ENCODE measurements at regions not wholly inside any gene's neighbourhood (a gene's known extent, or its start where the extent isn't known, plus 50 kb on each side); places are given as distances from the start of the nearest gene placed in this dataset.
"Not testable (repeated sequence)": the region's sequence is repeated elsewhere in the genome, so short reads cannot be mapped to it uniquely, and the experiment has no call there.

GRCh38 chr7:142636751-142637150 is 112.5 kb upstream of the PRSS1 start:
- DNase-seq (ENCODE audit: low read depth, low spot score), result no peak

GRCh38 chr7:142636107-142636506 is 113.2 kb upstream of the PRSS1 start:
- not testable (repeated sequence) for DNase-seq (ENCODE audit: low read depth, low spot score)

DNA sequence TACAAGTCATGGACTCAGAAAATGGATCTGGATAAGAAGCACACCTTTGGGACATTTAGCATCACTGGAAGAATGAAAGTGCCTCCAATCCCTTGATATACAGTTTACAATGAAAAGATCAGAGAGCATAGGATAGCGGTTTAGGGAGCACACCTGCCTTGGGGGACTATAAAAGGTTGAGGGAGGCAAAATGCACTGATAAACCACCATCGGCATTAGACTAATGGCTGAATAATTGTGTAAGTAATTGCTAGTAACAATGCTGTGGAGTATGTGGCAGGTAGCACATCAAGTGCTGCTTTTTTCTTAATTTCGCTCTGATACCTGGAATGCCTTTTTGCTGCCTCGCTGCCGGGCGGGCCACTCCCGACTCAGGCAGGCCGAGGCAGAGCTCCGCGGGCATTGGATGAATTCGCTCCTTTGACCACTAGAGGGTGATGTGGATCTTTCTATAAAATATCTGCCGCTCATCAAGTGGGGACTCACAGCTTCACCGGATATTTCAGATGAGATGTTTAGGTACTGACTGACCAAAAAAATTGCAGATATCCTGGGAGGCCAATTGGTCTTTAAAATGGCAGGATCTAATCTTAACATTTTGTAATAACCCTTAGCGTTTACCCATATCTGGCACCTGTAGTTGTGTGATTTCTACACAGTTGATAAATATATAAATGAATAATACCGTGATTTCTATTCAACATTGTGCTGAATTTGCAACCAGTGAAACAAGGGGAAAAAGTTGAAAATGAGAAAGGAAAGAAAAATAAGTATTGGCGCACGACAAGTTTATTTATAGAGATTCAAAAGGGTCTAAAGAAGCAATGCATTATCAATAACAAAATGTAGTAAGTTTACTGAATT is 116.8 kb upstream of the PRSS1 start:
- DNase-seq (ENCODE audit: low read depth, low spot score), result peak; percentile 40

DNA sequence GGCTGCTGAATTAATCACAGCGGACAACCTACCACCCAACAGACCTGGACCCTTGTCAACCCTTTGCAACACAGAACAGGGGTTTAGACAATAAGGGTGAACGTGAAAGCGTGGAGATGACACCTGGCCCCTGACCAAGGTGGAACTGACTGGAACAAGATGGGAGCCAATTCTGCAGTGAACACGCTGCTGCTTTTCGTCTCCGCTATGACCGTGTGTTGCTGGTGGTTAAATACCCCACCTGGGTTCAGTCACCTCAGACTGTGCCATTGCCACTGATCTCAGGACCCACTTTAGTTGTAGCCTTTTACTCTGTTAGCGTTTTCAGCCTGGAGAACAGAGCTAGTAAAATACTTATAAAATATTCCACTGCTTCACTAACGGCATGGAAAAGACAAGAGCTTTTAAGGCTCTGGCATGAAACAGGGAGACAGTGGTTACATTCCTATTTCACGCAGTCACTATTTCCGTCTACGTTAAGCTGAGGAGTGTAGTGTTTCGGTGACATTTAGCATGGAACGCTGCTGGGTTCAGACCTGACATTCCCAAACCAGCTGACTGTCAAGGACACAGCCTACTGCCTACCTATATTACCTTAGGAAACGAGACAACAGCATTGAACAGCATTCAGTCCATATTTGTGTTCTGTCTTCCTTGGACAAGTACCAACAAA is 119.5 kb upstream of the PRSS1 start:
- no peak for DNase-seq (ENCODE audit: low read depth, low spot score)

DNA sequence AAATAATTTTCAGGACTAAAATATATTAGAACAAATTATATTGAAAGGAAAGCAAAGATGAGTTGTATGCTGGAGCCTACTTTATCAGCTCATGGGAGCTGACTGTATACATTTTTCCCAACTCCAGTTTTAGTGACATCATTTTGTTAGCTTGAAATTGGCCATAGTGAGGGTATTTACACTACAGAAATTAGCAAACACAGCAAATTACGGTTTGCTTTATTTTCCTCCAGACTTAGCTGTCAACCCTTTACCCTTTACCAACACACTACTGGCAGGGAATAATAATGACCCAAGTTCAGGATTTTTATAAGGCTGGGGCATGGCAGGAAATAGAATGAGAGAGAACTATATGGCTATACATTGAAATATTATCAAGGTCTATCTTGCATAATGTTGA is 120.3 kb upstream of the PRSS1 start:
- no peak for DNase-seq (ENCODE audit: low read depth, low spot score)

- DNase-seq (ENCODE audit: low read depth, low spot score), result not testable (repeated sequence)
Measured at GRCh38 chr7:142627223-142627622, 122.0 kb upstream of the PRSS1 start.

DNA sequence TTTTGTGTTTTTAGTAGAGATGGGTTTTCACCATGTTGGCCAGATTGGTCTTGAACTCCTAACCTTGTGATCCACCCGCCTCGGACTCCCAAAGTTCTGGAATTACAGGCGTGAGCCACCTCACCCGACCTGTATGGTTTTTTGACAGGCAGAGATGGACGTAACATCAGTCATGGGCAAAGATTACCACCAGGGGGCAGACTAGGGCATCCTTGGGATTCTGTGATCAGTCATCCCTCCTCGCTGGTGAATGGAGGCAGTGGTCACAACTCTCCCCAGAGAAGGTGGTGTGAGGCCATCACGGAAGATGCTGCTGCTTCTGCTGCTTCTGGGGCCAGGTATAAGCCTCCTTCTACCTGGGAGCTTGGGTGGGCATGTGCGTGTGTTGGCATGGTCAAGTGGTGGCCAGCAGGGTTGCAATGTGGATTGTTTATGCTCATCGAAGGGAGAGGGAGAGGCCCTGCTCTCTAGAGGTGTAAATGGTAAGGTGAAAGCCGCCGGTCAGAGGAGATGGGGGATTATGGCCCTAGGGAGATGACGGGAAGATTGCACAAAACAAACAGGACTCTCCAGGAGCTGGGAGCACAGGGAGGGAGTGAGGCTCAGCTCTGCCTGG is 122.7 kb upstream of the PRSS1 start:
- peak; percentile 38 for DNase-seq (ENCODE audit: low read depth, low spot score)

DNA sequence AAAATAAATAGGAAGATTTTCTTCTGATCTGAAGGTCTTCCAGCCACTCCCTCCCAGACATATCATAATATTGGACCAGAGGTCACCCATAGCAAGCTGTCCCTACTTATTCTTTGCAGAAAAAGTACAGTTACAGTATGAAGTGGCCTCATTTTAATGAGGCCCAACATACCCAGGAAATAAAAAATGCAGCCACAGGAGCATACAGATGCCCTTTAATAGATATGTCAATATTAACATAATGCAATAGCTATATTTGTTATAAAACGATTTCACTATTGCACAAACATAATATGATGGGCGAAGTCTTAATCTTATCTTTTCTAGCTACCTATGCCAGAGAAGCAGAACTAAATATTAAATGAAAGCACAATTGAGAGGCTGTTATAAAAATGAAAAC is 124.1 kb upstream of the PRSS1 start:
- DNase-seq (ENCODE audit: low read depth, low spot score), result not testable (repeated sequence)

- no peak for DNase-seq (ENCODE audit: low read depth, low spot score)
Measured at GRCh38 chr7:142620402-142620801, 128.9 kb upstream of the PRSS1 start.

DNA sequence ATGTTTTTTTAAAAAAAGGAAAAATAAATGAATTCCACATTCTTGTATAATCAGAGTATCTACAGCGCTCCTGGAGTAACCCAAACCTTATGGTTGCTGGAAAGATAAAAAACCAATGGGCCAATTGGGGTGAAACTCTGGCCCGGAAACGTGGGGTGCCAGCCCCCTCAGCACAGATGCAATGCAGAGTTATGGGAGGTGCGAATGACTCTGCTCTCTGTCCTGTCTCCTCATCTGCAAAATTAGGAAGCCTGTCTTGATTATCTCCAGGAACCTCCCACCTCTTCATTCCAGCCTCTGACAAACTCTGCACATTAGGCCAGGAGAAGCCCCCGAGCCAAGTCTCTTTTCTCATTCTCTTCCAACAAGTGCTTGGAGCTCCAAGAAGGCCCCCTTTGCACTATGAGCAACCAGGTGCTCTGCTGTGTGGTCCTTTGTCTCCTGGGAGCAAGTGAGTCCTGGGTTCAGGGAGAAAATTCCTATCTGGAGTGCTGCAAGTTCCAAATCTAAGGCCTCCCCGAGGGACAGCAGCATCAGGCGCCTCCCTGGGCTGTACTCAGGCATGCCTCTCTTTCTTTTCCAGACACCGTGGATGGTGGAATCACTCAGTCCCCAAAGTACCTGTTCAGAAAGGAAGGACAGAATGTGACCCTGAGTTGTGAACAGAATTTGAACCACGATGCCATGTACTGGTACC is 130.5 kb upstream of the PRSS1 start:
- DNase-seq (ENCODE audit: low read depth, low spot score), result no peak

- DNase-seq (ENCODE audit: low read depth, low spot score), result no peak
Measured at GRCh38 chr7:142616842-142617241, 132.4 kb upstream of the PRSS1 start.

- no peak for DNase-seq (ENCODE audit: low read depth, low spot score)
Measured at GRCh38 chr7:142616121-142616643, 133.1 kb upstream of the PRSS1 start.

- DNase-seq (ENCODE audit: low read depth, low spot score), result no peak
Measured at GRCh38 chr7:142615508-142615907, 133.8 kb upstream of the PRSS1 start.

- no peak for DNase-seq (ENCODE audit: low read depth, low spot score)
Measured at GRCh38 chr7:142614116-142614515, 135.2 kb upstream of the PRSS1 start.

DNA sequence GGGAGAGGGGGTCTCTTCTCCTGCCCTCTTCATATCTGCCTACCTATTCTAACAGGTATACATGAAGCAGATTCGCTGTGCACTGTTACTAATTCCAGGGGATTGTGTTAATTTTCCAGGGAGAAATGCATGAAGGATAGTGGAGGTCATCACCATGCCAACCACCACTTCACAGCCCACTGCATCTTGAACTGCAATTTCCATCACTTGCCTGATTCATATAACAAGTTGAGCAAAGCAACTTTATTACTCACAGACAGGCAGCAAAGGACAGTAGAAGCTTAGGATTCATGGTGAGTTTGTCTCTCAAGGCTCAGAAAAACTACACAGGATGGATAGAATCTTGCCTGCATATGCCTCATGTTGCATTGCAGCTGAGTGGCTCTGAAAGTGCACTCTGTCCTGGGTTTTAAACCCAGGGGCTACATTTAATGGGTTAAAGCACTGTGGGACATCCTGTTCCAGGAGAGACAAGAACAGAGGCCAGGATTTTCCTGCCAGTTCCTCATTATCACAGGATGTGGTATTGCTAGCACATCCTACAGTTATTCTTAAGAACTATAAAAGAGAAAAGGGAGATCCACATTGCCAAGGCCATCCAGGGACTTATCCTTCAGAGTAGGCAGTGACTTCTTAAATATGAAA is 136.9 kb upstream of the PRSS1 start:
- no peak for DNase-seq (ENCODE audit: low read depth, low spot score)

- DNase-seq (ENCODE audit: low read depth, low spot score), result no peak
Measured at GRCh38 chr7:142611566-142612236, 137.6 kb upstream of the PRSS1 start.

DNA sequence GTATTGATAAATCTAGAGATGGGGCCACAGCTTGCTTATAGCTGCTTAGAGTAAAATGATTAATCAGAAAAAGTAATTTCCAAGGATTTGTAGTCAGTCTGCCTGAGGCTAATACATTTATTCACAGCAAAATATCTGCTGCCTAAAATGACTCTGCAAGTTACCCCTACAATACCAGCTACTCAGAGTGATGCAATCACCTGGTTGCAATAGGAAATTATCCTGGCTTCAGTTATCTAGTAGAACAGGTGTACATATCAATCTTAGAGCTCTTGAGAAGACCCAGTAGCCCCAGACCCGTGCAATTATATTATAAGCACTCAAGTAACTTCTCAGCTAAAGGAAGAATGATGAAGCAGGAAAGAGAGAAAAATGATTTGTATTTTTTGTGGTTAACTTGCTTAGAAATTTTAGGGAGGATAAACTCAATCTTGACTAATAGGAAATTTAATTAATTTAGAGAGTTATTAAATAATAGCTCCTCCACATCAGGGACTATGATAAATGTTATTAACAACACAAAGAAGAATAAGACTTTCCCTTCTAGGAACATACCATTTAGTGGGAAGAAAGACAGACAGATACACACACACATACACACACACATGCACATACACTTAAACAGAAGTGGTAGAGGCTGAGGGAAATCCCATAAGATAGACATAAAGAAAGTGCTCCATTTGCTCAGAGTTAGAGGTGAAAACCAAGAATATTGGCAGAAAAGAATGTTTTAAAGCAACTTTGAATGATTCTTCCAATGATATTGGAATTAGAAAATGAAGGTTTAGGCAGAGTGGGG is 140.4 kb upstream of the PRSS1 start:
- no peak for DNase-seq (ENCODE audit: low read depth, low spot score)

- DNase-seq (ENCODE audit: low read depth, low spot score), result no peak
Measured at GRCh38 chr7:142607351-142607750, 141.9 kb upstream of the PRSS1 start.

DNA sequence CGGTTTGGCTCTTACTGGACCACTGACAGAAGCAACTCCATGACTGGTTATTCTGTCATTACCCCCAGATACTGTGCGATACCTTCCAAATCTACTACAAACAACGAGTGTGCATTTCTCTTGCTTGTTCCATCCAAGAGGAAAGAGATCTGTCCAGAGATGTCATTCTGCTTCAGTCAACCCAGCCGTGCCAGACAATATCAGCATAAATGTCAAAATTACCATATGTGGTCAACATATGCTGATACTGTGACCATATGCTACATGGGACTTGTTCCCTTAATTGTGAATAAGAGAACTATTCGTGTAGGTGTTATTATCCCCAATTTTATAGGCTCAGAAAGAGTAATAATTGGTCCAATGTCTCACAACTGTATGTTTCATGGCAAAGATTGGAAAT is 143.2 kb upstream of the PRSS1 start:
- DNase-seq (ENCODE audit: low read depth, low spot score), result no peak

DNA sequence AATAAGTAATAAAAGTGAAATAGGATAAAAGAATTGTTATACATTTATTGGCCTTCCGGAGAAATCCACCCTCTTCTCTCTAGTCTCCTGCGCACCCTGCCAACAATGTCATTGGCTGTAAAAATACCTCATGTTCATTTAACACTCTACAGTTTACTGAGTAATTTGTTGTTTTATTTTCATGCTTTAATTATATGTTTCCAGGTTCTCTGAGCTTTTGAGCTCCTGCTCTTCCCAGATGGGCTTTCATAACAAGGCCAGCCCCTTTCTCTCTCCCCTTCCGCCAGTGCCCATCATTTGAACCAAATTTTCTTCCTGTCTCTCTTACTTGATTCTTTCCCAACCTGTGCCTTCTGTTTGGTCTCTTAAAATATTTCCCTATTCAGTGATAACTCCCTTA is 144.6 kb upstream of the PRSS1 start:
- DNase-seq (ENCODE audit: low read depth, low spot score), result no peak
